ENCODE measurements at regions not wholly inside any gene's neighbourhood (a gene's known extent, or its start where the extent isn't known, plus 50 kb on each side); places are given as distances from the start of the nearest gene placed in this dataset.

GRCh38 chr4:138686106-138686835, 329.3 kb upstream of the NOCT start:
- ATAC-seq (replicated peaks in 1 of 4) (no peak), DNase-seq (no peak)
- H3K27me3 ChIP-seq (replicated peaks in 1 of 2; ENCODE audit: control insufficient read depth in 2 of 2, extremely low read depth in 1 of 2, insufficient read depth in 2 of 2, low read length in 1 of 2), result peaks cover 0 to 3% of the 10 kb centered on the region in 2 experiments
- no peaks in the 10 kb centered on the region for H3K36me3 ChIP-seq (ENCODE audit: control insufficient read depth in 2 of 2, extremely low read depth in 1 of 2, insufficient read depth in 1 of 2, low read length in 1 of 2)
- Mint-ChIP-seq H3K9me3 (no peaks in the 10 kb centered on the region), H3K4me3 (no peak overlapping the region), H3K27ac (no peak overlapping the region), H3K27me3 (peaks cover 13 to 23% of the 10 kb centered on the region in 2 donors), H3K4me1 (no peaks in the 10 kb centered on the region), H3K36me3 (no peaks in the 10 kb centered on the region)
- 92% methylated on average over 10 of the region's 11 CpGs for WGBS (ENCODE audit: insufficient coverage)
- ChIA-PET CTCF (no interaction called here), POLR2A (interaction anchor here in 1 of 2 donors (0.7 kb wide), 1 partner anchor 33 kb away, joined by 3 read pairs; no protein-coding TSS in a partner anchor)
- H3K27ac ChIP-seq (ENCODE audit: low read length), result no peak overlapping the region
- no peak overlapping the region for H3K4me3 ChIP-seq (ENCODE audit: control insufficient read depth in 1 of 2, extremely low read depth in 1 of 2, low read length in 1 of 2)
- no peaks in the 10 kb centered on the region for H3K4me1 ChIP-seq (ENCODE audit: control insufficient read depth in 1 of 2, extremely low read depth in 1 of 2, insufficient read depth in 2 of 2, low read length in 2 of 2)
- H3K9me3 ChIP-seq, result no peaks in the 10 kb centered on the region

GRCh38 chr4:138685316-138685715, 330.3 kb upstream of the NOCT start:
- DNase-seq (no peak), ATAC-seq (replicated peaks in 1 of 4) (no peak)
- no peak overlapping the region for H3K27ac Mint-ChIP-seq
- H3K4me1 Mint-ChIP-seq, result peaks cover 0 to 3% (median 0%) of the 10 kb centered on the region in 3 donors
- no peaks in the 10 kb centered on the region for H3K9me3 Mint-ChIP-seq
- H3K4me3 Mint-ChIP-seq, result no peak overlapping the region
- H3K27me3 Mint-ChIP-seq, result peaks cover 13 to 23% of the 10 kb centered on the region in 2 donors
- POLR2A ChIA-PET, result no interaction called here
- Histone ChIP-seq H3K27me3 (replicated peaks in 1 of 2; ENCODE audit: control insufficient read depth in 2 of 2, extremely low read depth in 1 of 2, insufficient read depth in 2 of 2, low read length in 1 of 2) (peaks cover 0 to 3% of the 10 kb centered on the region in 2 experiments), H3K4me3 (ENCODE audit: control insufficient read depth in 1 of 2, extremely low read depth in 1 of 2, low read length in 1 of 2) (no peak overlapping the region), H3K4me1 (ENCODE audit: control insufficient read depth in 1 of 2, extremely low read depth in 1 of 2, insufficient read depth in 2 of 2, low read length in 2 of 2) (no peaks in the 10 kb centered on the region), H3K36me3 (ENCODE audit: control insufficient read depth in 2 of 2, extremely low read depth in 1 of 2, insufficient read depth in 1 of 2, low read length in 1 of 2) (no peaks in the 10 kb centered on the region), H3K9me3 (no peaks in the 10 kb centered on the region), H3K27ac (ENCODE audit: low read length) (no peak overlapping the region)
- WGBS (ENCODE audit: insufficient coverage), result 90% methylated on average over 4 of the region's 7 CpGs
- CTCF ChIA-PET, result no interaction called here
- H3K36me3 Mint-ChIP-seq, result no peaks in the 10 kb centered on the region

GRCh38 chr4:138680989-138681604, 334.5 kb upstream of the NOCT start:
- Histone ChIP-seq H3K4me1 (ENCODE audit: control insufficient read depth in 1 of 2, extremely low read depth in 1 of 2, insufficient read depth in 2 of 2, low read length in 2 of 2) (no peaks in the 10 kb centered on the region), H3K4me3 (ENCODE audit: control insufficient read depth in 1 of 2, extremely low read depth in 1 of 2, low read length in 1 of 2) (no peak overlapping the region), H3K9me3 (no peaks in the 10 kb centered on the region), H3K36me3 (ENCODE audit: control insufficient read depth in 2 of 2, extremely low read depth in 1 of 2, insufficient read depth in 1 of 2, low read length in 1 of 2) (no peaks in the 10 kb centered on the region), H3K27me3 (replicated peaks in 1 of 2; ENCODE audit: control insufficient read depth in 2 of 2, extremely low read depth in 1 of 2, insufficient read depth in 2 of 2, low read length in 1 of 2) (peaks cover 0 to 3% of the 10 kb centered on the region in 2 experiments), H3K27ac (ENCODE audit: low read length) (no peak overlapping the region)
- ATAC-seq (replicated peaks in 1 of 4) (no peak), DNase-seq (peak in 34 of 35 experiments; percentile 3 to 73 (median 50))
- Mint-ChIP-seq H3K36me3 (no peaks in the 10 kb centered on the region), H3K4me1 (peaks cover 0 to 3% (median 0%) of the 10 kb centered on the region in 3 donors), H3K27me3 (peaks cover 6 to 12% of the 10 kb centered on the region in 2 donors), H3K27ac (no peak overlapping the region), H3K4me3 (no peak overlapping the region), H3K9me3 (no peaks in the 10 kb centered on the region)
- ChIA-PET POLR2A (interaction anchor here in 1 of 2 donors (0.6 kb wide), 1 partner anchor 1311 kb away, joined by 3 read pairs; no protein-coding TSS in a partner anchor), CTCF (interaction anchor here in 1 of 2 donors (0.6 to 2.8 kb wide), 6 partner anchors 10 to 1457 kb away, joined by 3 to 11 read pairs (median 4); no protein-coding TSS in a partner anchor)
- WGBS (ENCODE audit: insufficient coverage), result 0% methylated on average over 3 of the region's 7 CpGs

GRCh38 chr4:138680256-138680655, 335.3 kb upstream of the NOCT start:
- POLR2A ChIA-PET, result no interaction called here
- DNase-seq (no peak), ATAC-seq (replicated peaks in 1 of 4) (no peak)
- Histone ChIP-seq H3K36me3 (ENCODE audit: control insufficient read depth in 2 of 2, extremely low read depth in 1 of 2, insufficient read depth in 1 of 2, low read length in 1 of 2) (no peaks in the 10 kb centered on the region), H3K4me3 (ENCODE audit: control insufficient read depth in 1 of 2, extremely low read depth in 1 of 2, low read length in 1 of 2) (no peak overlapping the region), H3K27me3 (replicated peaks in 1 of 2; ENCODE audit: control insufficient read depth in 2 of 2, extremely low read depth in 1 of 2, insufficient read depth in 2 of 2, low read length in 1 of 2) (peaks cover 0 to 3% of the 10 kb centered on the region in 2 experiments), H3K4me1 (ENCODE audit: control insufficient read depth in 1 of 2, extremely low read depth in 1 of 2, insufficient read depth in 2 of 2, low read length in 2 of 2) (no peaks in the 10 kb centered on the region), H3K9me3 (no peaks in the 10 kb centered on the region), H3K27ac (ENCODE audit: low read length) (no peak overlapping the region)
- Mint-ChIP-seq H3K27me3 (peaks cover 3 to 12% of the 10 kb centered on the region in 2 donors), H3K9me3 (no peaks in the 10 kb centered on the region), H3K27ac (no peak overlapping the region), H3K4me1 (peaks cover 0 to 3% (median 0%) of the 10 kb centered on the region in 3 donors), H3K36me3 (no peaks in the 10 kb centered on the region), H3K4me3 (no peak overlapping the region)
- WGBS (ENCODE audit: insufficient coverage), result no CpG with 5 or more reads among the region's 3 CpGs
- CTCF ChIA-PET, result interaction anchor here in 1 of 2 donors (0.7 to 2.8 kb wide), 4 partner anchors 11 to 335 kb away, joined by 3 to 11 read pairs (median 4); no protein-coding TSS in a partner anchor

- DNase-seq, result no peak
- no peak overlapping the region for H3K27ac ChIP-seq (ENCODE audit: low read length)
- H3K36me3 ChIP-seq (ENCODE audit: control insufficient read depth in 2 of 2, extremely low read depth in 1 of 2, insufficient read depth in 1 of 2, low read length in 1 of 2), result no peaks in the 10 kb centered on the region
- ATAC-seq (replicated peaks in 1 of 4), result no peak
- ChIA-PET CTCF (no interaction called here), POLR2A (no interaction called here)
- Mint-ChIP-seq H3K27ac (no peak overlapping the region), H3K36me3 (no peaks in the 10 kb centered on the region), H3K27me3 (peaks cover 3 to 12% of the 10 kb centered on the region in 2 donors), H3K9me3 (no peaks in the 10 kb centered on the region), H3K4me3 (no peak overlapping the region), H3K4me1 (peaks cover 0 to 3% (median 0%) of the 10 kb centered on the region in 3 donors)
- no peaks in the 10 kb centered on the region for H3K9me3 ChIP-seq
- peaks cover 0 to 3% of the 10 kb centered on the region in 2 experiments for H3K27me3 ChIP-seq (replicated peaks in 1 of 2; ENCODE audit: control insufficient read depth in 2 of 2, extremely low read depth in 1 of 2, insufficient read depth in 2 of 2, low read length in 1 of 2)
- no peaks in the 10 kb centered on the region for H3K4me1 ChIP-seq (ENCODE audit: control insufficient read depth in 1 of 2, extremely low read depth in 1 of 2, insufficient read depth in 2 of 2, low read length in 2 of 2)
- WGBS (ENCODE audit: insufficient coverage), result 73% methylated on average over 5 of the region's 10 CpGs
- no peak overlapping the region for H3K4me3 ChIP-seq (ENCODE audit: control insufficient read depth in 1 of 2, extremely low read depth in 1 of 2, low read length in 1 of 2)
Measured at GRCh38 chr4:138678985-138679746, 336.4 kb upstream of the NOCT start.

GRCh38 chr4:138677748-138678147, 337.8 kb upstream of the NOCT start:
- POLR2A ChIA-PET, result no interaction called here
- Mint-ChIP-seq H3K9me3 (no peaks in the 10 kb centered on the region), H3K4me1 (peaks cover 0 to 3% (median 0%) of the 10 kb centered on the region in 3 donors), H3K4me3 (no peak overlapping the region), H3K27me3 (peaks cover 3 to 7% of the 10 kb centered on the region in 2 donors), H3K36me3 (no peaks in the 10 kb centered on the region), H3K27ac (no peak overlapping the region)
- CTCF ChIA-PET, result no interaction called here
- Histone ChIP-seq H3K36me3 (ENCODE audit: control insufficient read depth in 2 of 2, extremely low read depth in 1 of 2, insufficient read depth in 1 of 2, low read length in 1 of 2) (no peaks in the 10 kb centered on the region), H3K4me1 (ENCODE audit: control insufficient read depth in 1 of 2, extremely low read depth in 1 of 2, insufficient read depth in 2 of 2, low read length in 2 of 2) (no peaks in the 10 kb centered on the region), H3K27ac (ENCODE audit: low read length) (no peak overlapping the region), H3K4me3 (ENCODE audit: control insufficient read depth in 1 of 2, extremely low read depth in 1 of 2, low read length in 1 of 2) (no peak overlapping the region), H3K27me3 (replicated peaks in 1 of 2; ENCODE audit: control insufficient read depth in 2 of 2, extremely low read depth in 1 of 2, insufficient read depth in 2 of 2, low read length in 1 of 2) (peaks cover 0 to under 1% of the 10 kb centered on the region in 2 experiments), H3K9me3 (no peaks in the 10 kb centered on the region)
- no peak for DNase-seq
- WGBS (ENCODE audit: insufficient coverage), result 86% methylated on average over 1 of the region's 1 CpG
- ATAC-seq (replicated peaks in 1 of 4), result no peak

Measured in T-cell (primary cell).